Glutamatergic neuron (in vitro differentiated cells): ENCODE measurements at regions not wholly inside any gene's neighbourhood (a gene's known extent, or its start where the extent isn't known, plus 50 kb on each side); places are given as distances from the start of the nearest gene placed in this dataset.
"Not testable (repeated sequence)": the region's sequence is repeated elsewhere in the genome, so short reads cannot be mapped to it uniquely, and the experiment has no call there.

Experiments
- DNase-seq: peaks from one replicate; pipeline ENCODE4 v3.0.0; 2022
- H3K27ac Mint-ChIP-seq: one replicate; pipeline ENCODE4 v1.8.0; 2020; ENCODE audit warnings: mild to moderate bottlenecking, mixed read lengths, inconsistent platforms; ENCODE audit not compliant: unreplicated experiment
- H3K27me3 Mint-ChIP-seq: one replicate; pipeline ENCODE4 v1.8.0; 2020; ENCODE audit warnings: mild to moderate bottlenecking, moderate library complexity, mixed read lengths, inconsistent platforms; ENCODE audit not compliant: unreplicated experiment
- H3K36me3 Mint-ChIP-seq: one replicate; pipeline ENCODE4 v1.8.0; 2020; ENCODE audit warnings: mild to moderate bottlenecking, mixed read lengths, inconsistent platforms; ENCODE audit not compliant: unreplicated experiment
- H3K4me1 Mint-ChIP-seq: one replicate; pipeline ENCODE4 v1.8.0; 2020; ENCODE audit warnings: mild to moderate bottlenecking, low read depth, mixed read lengths, inconsistent platforms; ENCODE audit not compliant: unreplicated experiment
- H3K4me3 Mint-ChIP-seq: one replicate; pipeline ENCODE4 v1.8.0; 2020; ENCODE audit warnings: mild to moderate bottlenecking, mixed read lengths, inconsistent platforms; ENCODE audit not compliant: unreplicated experiment
- H3K9me3 Mint-ChIP-seq: one replicate; pipeline ENCODE4 v1.8.0; 2020; ENCODE audit warnings: mild to moderate bottlenecking, moderate library complexity, mixed read lengths, inconsistent platforms; ENCODE audit not compliant: unreplicated experiment
- CTCF ChIP-seq: fragments of 200-600 bp; sonication (generic); IDR thresholded peaks from one replicate; pipeline ENCODE4 v1.5.0; 2021; ENCODE audit not compliant: partially characterized antibody, unreplicated experiment

- no peak for TF ChIP-seq CTCF
- no peak overlapping the region for H3K27ac Mint-ChIP-seq
Measured at GRCh38 chr7:81439591-81439990, 330.3 kb downstream of the HGF start.

GRCh38 chr7:81437160-81437559 lies 332.7 kb downstream of the HGF start:
- H3K9me3 Mint-ChIP-seq, H3K36me3 Mint-ChIP-seq, H3K4me1 Mint-ChIP-seq, H3K27me3 Mint-ChIP-seq, H3K27ac Mint-ChIP-seq, DNase-seq, H3K4me3 Mint-ChIP-seq: not testable (repeated sequence)

More at GRCh38 chr7:81439591-81439990, 330.3 kb downstream of the HGF start:
- H3K4me1 Mint-ChIP-seq = no peaks in the 10 kb centered on the region
- H3K36me3 Mint-ChIP-seq = peaks cover 7% of the 10 kb centered on the region
- H3K27me3 Mint-ChIP-seq = peaks cover 2% of the 10 kb centered on the region
- H3K4me3 Mint-ChIP-seq = no peak overlapping the region
- peaks cover 4% of the 10 kb centered on the region for H3K9me3 Mint-ChIP-seq
- DNase-seq = no peak

GRCh38 chr7:81433692-81434331 lies 336.0 kb downstream of the HGF start:
- H3K4me3 Mint-ChIP-seq = no peak overlapping the region
- TF ChIP-seq CTCF = no peak
- H3K27ac Mint-ChIP-seq = no peak overlapping the region
- peaks cover 7% of the 10 kb centered on the region for H3K36me3 Mint-ChIP-seq
- peaks cover 2% of the 10 kb centered on the region for H3K27me3 Mint-ChIP-seq
- H3K9me3 Mint-ChIP-seq = peaks cover 7% of the 10 kb centered on the region
- DNase-seq = no peak
- peaks cover 7% of the 10 kb centered on the region for H3K4me1 Mint-ChIP-seq

GRCh38 chr7:81433206-81433605 lies 336.6 kb downstream of the HGF start:
- H3K36me3 Mint-ChIP-seq = peaks cover 7% of the 10 kb centered on the region
- no peak for TF ChIP-seq CTCF
- H3K27me3 Mint-ChIP-seq = peaks cover 2% of the 10 kb centered on the region
- peaks cover 7% of the 10 kb centered on the region for H3K9me3 Mint-ChIP-seq
- H3K4me3 Mint-ChIP-seq = no peak overlapping the region
- DNase-seq = no peak
- H3K27ac Mint-ChIP-seq = no peak overlapping the region
- H3K4me1 Mint-ChIP-seq = peaks cover 7% of the 10 kb centered on the region

GRCh38 chr7:81430761-81431160 lies 339.1 kb downstream of the HGF start:
- no peak for DNase-seq
- Mint-ChIP-seq H3K9me3 (peaks cover 2% of the 10 kb centered on the region), H3K4me1 (peaks cover 7% of the 10 kb centered on the region), H3K4me3 (no peak overlapping the region), H3K27ac (no peak overlapping the region), H3K36me3 (no peaks in the 10 kb centered on the region), H3K27me3 (no peaks in the 10 kb centered on the region)
- TF ChIP-seq CTCF = no peak
